Keratinocyte (primary cell): ENCODE measurements at regions not wholly inside any gene's neighbourhood (a gene's known extent, or its start where the extent isn't known, plus 50 kb on each side); places are given as distances from the start of the nearest gene placed in this dataset.

ENCODE experiments used
- DNase-seq: peaks from one replicate; pipeline ENCODE4 v3.0.0-alpha.2; 2011; ENCODE audit warnings: low read depth, missing footprints, low spot score
- FAIRE-seq: peaks from 2 replicates; lab custom pipeline; 2011; peaks lifted over from hg19 to GRCh38; lab: Jason Lieb, UNC
- H2AFZ ChIP-seq: 2 replicates; pipeline ENCODE4 v1.6.0; 2012; ENCODE audit warnings: low read length, control low read depth, inconsistent platforms; ENCODE audit not compliant: control insufficient read depth
- H3K27ac ChIP-seq: 2 replicates; pipeline ENCODE4 v1.5.1; 2011; ENCODE audit warnings: low read length; ENCODE audit not compliant: control insufficient read depth, insufficient read depth
- H3K27me3 ChIP-seq: 3 replicates; pipeline ENCODE4 v1.6.0; 2011; ENCODE audit warnings: low read length; ENCODE audit not compliant: control insufficient read depth, insufficient read depth; ENCODE audit errors: extremely low read depth
- H3K36me3 ChIP-seq, 2 experiments: 2 replicates in 1 of 2; 3 replicates in 1 of 2; pipeline ENCODE4 v1.5.1; 2011; ENCODE audit warnings: low read length in 2 of 2, mild to moderate bottlenecking in 1 of 2; ENCODE audit not compliant: control insufficient read depth in 2 of 2, insufficient read depth in 2 of 2; ENCODE audit errors: extremely low read depth in 1 of 2
- H3K4me1 ChIP-seq: 3 replicates; pipeline ENCODE4 v1.5.1; 2011; ENCODE audit warnings: low read length; ENCODE audit not compliant: control insufficient read depth, insufficient read depth; ENCODE audit errors: extremely low read depth
- H3K4me2 ChIP-seq: 3 replicates; pipeline ENCODE4 v1.6.0; 2011; ENCODE audit warnings: low read depth, low read length; ENCODE audit not compliant: control insufficient read depth, insufficient read depth; ENCODE audit errors: extremely low read depth
- H3K4me3 ChIP-seq, 3 experiments: fragments of 200-600 bp in 1 of 3; sonication (generic) in 1 of 3; 2 replicates in 2 of 3; 3 replicates in 1 of 3; pipeline ENCODE4 v1.5.1; 2011 to 2016; ENCODE audit warnings: low read length in 3 of 3, mild to moderate bottlenecking in 3 of 3, control low read depth in 2 of 3, inconsistent platforms in 1 of 3, low read depth in 1 of 3, mixed read lengths in 1 of 3, mixed run types in 1 of 3, moderate library complexity in 1 of 3; ENCODE audit not compliant: control insufficient read depth in 2 of 3, insufficient read depth in 2 of 3; ENCODE audit errors: extremely low read depth in 1 of 3
- H3K79me2 ChIP-seq: 2 replicates; pipeline ENCODE4 v1.6.0; 2012; ENCODE audit warnings: low read length; ENCODE audit not compliant: control insufficient read depth, insufficient read depth
- H3K9ac ChIP-seq: 3 replicates; pipeline ENCODE4 v1.6.0; 2011; ENCODE audit warnings: low read length; ENCODE audit not compliant: control insufficient read depth, insufficient read depth; ENCODE audit errors: extremely low read depth
- H3K9me1 ChIP-seq: 3 replicates; pipeline ENCODE4 v1.6.0; 2011; ENCODE audit warnings: low read length; ENCODE audit not compliant: control insufficient read depth, insufficient read depth; ENCODE audit errors: extremely low read depth
- H3K9me3 ChIP-seq: 2 replicates; pipeline ENCODE4 v1.5.1; 2012; ENCODE audit warnings: low read depth, low read length; ENCODE audit not compliant: control insufficient read depth
- H4K20me1 ChIP-seq: 3 replicates; pipeline ENCODE4 v1.6.0; 2011; ENCODE audit warnings: low read length; ENCODE audit not compliant: control insufficient read depth, insufficient read depth; ENCODE audit errors: extremely low read depth
- CTCF ChIP-seq, 3 experiments: IDR thresholded peaks in 1 of 3; conservative IDR thresholded peaks in 1 of 3; optimal IDR thresholded peaks in 1 of 3; 2 replicates in 2 of 3; 3 replicates in 1 of 3; pipeline versions ENCODE3 to v1.5.1; 2011; ENCODE audit warnings: low read length in 3 of 3, mild to moderate bottlenecking in 3 of 3, moderate library complexity in 2 of 3, control low read depth in 1 of 3, inconsistent platforms in 1 of 3; ENCODE audit not compliant: insufficient read depth in 2 of 3; ENCODE audit errors: extremely low read depth in 1 of 3
- EZH2 ChIP-seq: IDR thresholded peaks from one replicate; pipeline ENCODE4 v1.6.1; 2012; ENCODE audit warnings: inconsistent platforms, mild to moderate bottlenecking, low read length, moderate library complexity
- dilution Hi-C: fragments of 300-500 bp; cut with MboI; formaldehyde crosslinking; loops from one replicate; pipeline ENCODE4 v1.7.0; 2020; ENCODE audit warnings: low sequenced_read_pairs; ENCODE audit not compliant: extremely low pct_ligation_motif_present

GRCh38 chr18:76725445-76725844, 96.9 kb upstream of the ZNF236 start:
- H3K27ac ChIP-seq: no peak overlapping the region
- H3K4me2 ChIP-seq: no peak overlapping the region
- H3K4me3 ChIP-seq: no peak overlapping the region
- H3K27me3 ChIP-seq: no peaks in the 10 kb centered on the region
- no peaks in the 10 kb centered on the region for H3K9me3 ChIP-seq
- no peak for DNase-seq
- H3K9me1 ChIP-seq: no peaks in the 10 kb centered on the region
- dilution Hi-C loops: no loop called here
- no peaks in the 10 kb centered on the region for H3K79me2 ChIP-seq
- TF ChIP-seq EZH2 (no peak), CTCF (optimal IDR thresholded peaks at IDR 0.05 in 1 of 3, IDR thresholded peaks at IDR 0.05 in 1 of 3, conservative IDR thresholded peaks at IDR 0.05 in 1 of 3; ENCODE audit: extremely low read depth in 1 of 3, insufficient read depth in 2 of 3, low read length in 3 of 3) (no peak)
- no peak for FAIRE-seq
- no peak overlapping the region for H3K9ac ChIP-seq
- H3K4me1 ChIP-seq: no peaks in the 10 kb centered on the region
- no peaks in the 10 kb centered on the region for H3K36me3 ChIP-seq
- no peak overlapping the region for H2AFZ ChIP-seq
- H4K20me1 ChIP-seq: no peaks in the 10 kb centered on the region

- Histone ChIP-seq H3K4me1 (no peaks in the 10 kb centered on the region), H3K9me3 (no peaks in the 10 kb centered on the region), H3K27me3 (no peaks in the 10 kb centered on the region), H3K79me2 (no peaks in the 10 kb centered on the region), H3K9ac (no peak overlapping the region), H2AFZ (no peak overlapping the region), H3K27ac (no peak overlapping the region), H3K9me1 (no peaks in the 10 kb centered on the region), H4K20me1 (no peaks in the 10 kb centered on the region), H3K4me3 (no peak overlapping the region), H3K4me2 (no peak overlapping the region), H3K36me3 (no peaks in the 10 kb centered on the region)
- no peak for FAIRE-seq
- no peak for TF ChIP-seq CTCF (optimal IDR thresholded peaks at IDR 0.05 in 1 of 3, IDR thresholded peaks at IDR 0.05 in 1 of 3, conservative IDR thresholded peaks at IDR 0.05 in 1 of 3; ENCODE audit: extremely low read depth in 1 of 3, insufficient read depth in 2 of 3, low read length in 3 of 3)
- TF ChIP-seq EZH2: no peak
- no peak for DNase-seq
- dilution Hi-C loops: no loop called here
Observed at GRCh38 chr18:76722224-76723061, 99.9 kb upstream of the ZNF236 start.
